Adrenal gland (tissue), 9 donors: ENCODE measurements at regions not wholly inside any gene's neighbourhood (a gene's known extent, or its start where the extent isn't known, plus 50 kb on each side); places are given as distances from the start of the nearest gene placed in this dataset.
"Not testable (repeated sequence)": the region's sequence is repeated elsewhere in the genome, so short reads cannot be mapped to it uniquely, and the experiment has no call there.

Experiments
- DNase-seq, 7 donors: peaks; one replicate each; pipeline ENCODE4 v3.0.0-alpha.2; 2019 to 2020
- H3K27ac ChIP-seq, 5 donors: fragments of 200-600 bp; sonication (generic) in 4 of 5; 1 replicate in 3 of 5; 2 replicates in 2 of 5; pipeline versions ENCODE4 v1.5.1 to v1.8.0; 2016 to 2020; ENCODE audit warnings: mild to moderate bottlenecking in 1 of 5
- H3K27me3 ChIP-seq: fragments of 200-600 bp; 2 replicates; pipeline ENCODE4 v1.8.0; 2021
- H3K36me3 ChIP-seq, 2 donors: fragments of 200-600 bp; replicated peaks in 1 of 2; 1 replicate in 1 of 2; 2 replicates in 1 of 2; pipeline versions ENCODE4 v1.5.1 to v1.8.0; 2018 to 2022
- H3K4me1 ChIP-seq, 2 donors: fragments of 200-600 bp; replicated peaks in 1 of 2; 1 replicate in 1 of 2; 2 replicates in 1 of 2; pipeline versions ENCODE4 v1.5.1 to v1.8.0; 2018 to 2021
- H3K4me3 ChIP-seq, 4 donors: fragments of 200-600 bp; sonication (generic) in 3 of 4; one replicate each; pipeline ENCODE4 v1.5.1; 2016 to 2018
- H3K9me3 ChIP-seq, 3 donors: fragments of 200-600 bp; sonication (generic) in 1 of 3; replicated peaks in 1 of 3; 1 replicate in 2 of 3; 2 replicates in 1 of 3; pipeline versions ENCODE4 v1.5.1 to v1.8.0; 2016 to 2021
- CTCF ChIP-seq, 6 experiments: fragments of 450-650 bp in 4 of 6; fragments of 200-600 bp in 2 of 6; sonication (generic) in 1 of 6; IDR thresholded peaks; 1 replicate in 5 of 6; 2 replicates in 1 of 6; pipeline versions ENCODE4 v1.5.1 to v1.8.0; 2016 to 2021; ENCODE audit warnings: antibody characterized with exemption in 6 of 6, mild to moderate bottlenecking in 2 of 6, moderate library complexity in 1 of 6
- POLR2A ChIP-seq, 2 donors: fragments of 450-650 bp; IDR thresholded peaks; one replicate each; pipeline ENCODE4 v1.6.1; 2017; ENCODE audit warnings: antibody characterized with exemption in 2 of 2, mild to moderate bottlenecking in 2 of 2, moderate library complexity in 1 of 2
- WGBS, 4 donors: extraction: QIAGEN DNeasy Blood & Tissue Kit in 2 of 4; methylation state at CpG; one replicate each; pipeline versions ENCODE4 v1.1.5 to v1.1.7; 2013 to 2017; 5-methylcytosine and 5-hydroxymethylcytosine counted together
- intact Hi-C, 2 donors: fragments of 100-400 bp; cut with DNase I; formaldehyde crosslinking; loops; one replicate each; pipeline versions ENCODE4 v1.14.1 to v1.15.0; 2022 to 2023
- donor health status: healthy with polysubstance abuse.
- donor health status: Bipolar disorder and iron deficiency.
- donor health status: DM: yes; HTN: yes; CAD: no.
- donor health status: DM: no; HTN: no; CAD: no.
- donor health status: DM: no; HTN: no; CAD: no.

DNA sequence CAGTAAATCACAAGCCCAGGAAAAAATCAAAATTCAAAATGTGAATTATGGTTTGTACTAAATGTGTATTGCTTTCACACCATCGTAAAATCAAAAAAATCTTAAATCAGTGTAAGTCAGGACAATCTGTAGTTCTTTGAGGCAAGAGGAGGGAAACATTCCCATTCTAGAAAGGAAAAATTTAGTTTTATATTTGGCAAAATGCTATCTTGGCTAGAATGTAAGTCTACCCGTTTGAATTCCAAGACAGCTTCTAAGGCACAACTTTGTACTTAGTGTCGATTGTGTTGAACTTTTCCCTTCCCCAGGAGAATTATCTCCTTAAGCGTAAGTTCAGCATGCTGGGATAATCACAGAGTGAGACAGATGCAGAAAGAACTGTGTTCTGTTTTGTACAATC lies 638.2 kb upstream of the LRRTM1 start:
- H3K9me3 ChIP-seq, result no peaks in the 10 kb centered on the region
- TF ChIP-seq POLR2A (IDR thresholded peaks at IDR 0.05) (no peak), CTCF (IDR thresholded peaks at IDR 0.05) (no peak)
- WGBS, 4 donors, result 71 to 76% (median 73%) methylated on average over 4 of the region's 4 CpGs
- no peaks in the 10 kb centered on the region for H3K36me3 ChIP-seq
- intact Hi-C loops, result no loop called here
- H3K4me3 ChIP-seq, result no peak overlapping the region
- no peak overlapping the region for H3K27ac ChIP-seq
- H3K27me3 ChIP-seq, result no peaks in the 10 kb centered on the region
- H3K4me1 ChIP-seq, result no peaks in the 10 kb centered on the region
- no peak for DNase-seq

DNA sequence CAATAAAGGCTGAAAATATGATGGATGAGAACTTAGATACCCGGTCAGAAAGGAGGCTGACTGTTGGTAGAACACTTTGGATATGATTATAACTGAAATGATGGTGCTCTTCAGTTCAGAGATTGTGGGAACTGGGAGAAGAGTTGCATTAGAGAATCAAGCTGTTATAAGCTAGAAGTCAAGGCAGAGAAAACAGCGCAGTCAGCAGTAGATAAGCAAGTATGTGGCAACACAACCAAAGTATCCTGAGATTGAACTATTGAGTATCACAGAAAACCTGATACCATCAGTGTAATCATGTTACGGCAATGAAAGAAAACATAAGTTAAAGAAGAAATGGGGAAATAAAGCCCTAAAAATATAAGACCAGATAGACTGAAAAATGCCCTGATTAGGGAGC lies 633.9 kb upstream of the LRRTM1 start:
- no peaks in the 10 kb centered on the region for H3K27me3 ChIP-seq
- 45 to 78% (median 72%) methylated on average over 3 of the region's 3 CpGs for whole genome bisulfite sequencing, 4 donors
- no peaks in the 10 kb centered on the region for H3K36me3 ChIP-seq
- no peak overlapping the region for H3K27ac ChIP-seq
- no peaks in the 10 kb centered on the region for H3K4me1 ChIP-seq
- H3K9me3 ChIP-seq, result no peaks in the 10 kb centered on the region
- no peak overlapping the region for H3K4me3 ChIP-seq
- no peak for TF ChIP-seq CTCF (IDR thresholded peaks at IDR 0.05)
- no peak for TF ChIP-seq POLR2A (IDR thresholded peaks at IDR 0.05)
- intact Hi-C loops, result no loop called here
- DNase-seq, result no peak

DNA sequence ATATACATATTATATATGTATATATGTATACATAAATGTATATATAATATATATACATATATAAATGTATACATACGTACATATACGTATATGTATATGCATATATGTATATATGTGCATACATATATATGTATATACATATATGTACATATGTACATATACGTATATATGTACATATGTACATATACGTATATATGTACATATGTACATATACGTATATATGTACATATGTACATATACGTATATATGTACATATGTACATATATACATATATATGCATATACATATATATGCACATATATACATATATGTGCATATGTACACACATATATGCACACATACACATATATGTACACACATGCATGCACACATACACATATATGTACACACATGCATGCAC lies 627.3 kb upstream of the LRRTM1 start:
- H3K4me3 ChIP-seq, H3K4me1 ChIP-seq, DNase-seq, H3K27me3 ChIP-seq, H3K27ac ChIP-seq, H3K9me3 ChIP-seq, intact Hi-C loops, H3K36me3 ChIP-seq: not testable (repeated sequence)
- 73 to 98% (median 83%) methylated on average over 2 to 6 of the region's 6 CpGs for WGBS, 4 donors

- no peaks in the 10 kb centered on the region for H3K9me3 ChIP-seq
- H3K4me1 ChIP-seq, result no peaks in the 10 kb centered on the region
- H3K4me3 ChIP-seq, result no peak overlapping the region
- DNase-seq, result no peak
- intact Hi-C loops, result no loop called here
- 86 to 95% (median 92%) methylated on average over 1 of the region's 1 CpG for WGBS, 4 donors
- H3K27ac ChIP-seq, result no peak overlapping the region
- no peaks in the 10 kb centered on the region for H3K27me3 ChIP-seq
- H3K36me3 ChIP-seq, result no peaks in the 10 kb centered on the region
- TF ChIP-seq CTCF (IDR thresholded peaks at IDR 0.05), result no peak
- TF ChIP-seq POLR2A (IDR thresholded peaks at IDR 0.05), result no peak
Observed at GRCh38 chr2:80930777-80931176, 626.2 kb upstream of the LRRTM1 start.

- DNase-seq, result no peak
- intact Hi-C loops, result no loop called here
Observed at GRCh38 chr2:80926168-80926567, 621.6 kb upstream of the LRRTM1 start.

More at GRCh38 chr2:80926168-80926567, 621.6 kb upstream of the LRRTM1 start:
- Histone ChIP-seq H3K4me3 (no peak overlapping the region), H3K27ac (no peak overlapping the region), H3K4me1 (no peaks in the 10 kb centered on the region), H3K27me3 (no peaks in the 10 kb centered on the region), H3K36me3 (no peaks in the 10 kb centered on the region), H3K9me3 (no peaks in the 10 kb centered on the region)
- TF ChIP-seq POLR2A (IDR thresholded peaks at IDR 0.05) (no peak), CTCF (IDR thresholded peaks at IDR 0.05) (no peak)
- WGBS, 4 donors, result 59 to 79% (median 68%) methylated on average over 4 of the region's 4 CpGs
